IPS-18a (cell line): ENCODE measurements at regions not wholly inside any gene's neighbourhood (a gene's known extent, or its start where the extent isn't known, plus 50 kb on each side); places are given as distances from the start of the nearest gene placed in this dataset.

Experiments
- H3K27ac ChIP-seq: one replicate; pipeline ENCODE4 v1.5.1; 2013; ENCODE audit warnings: low read length
- H3K27me3 ChIP-seq: one replicate; pipeline ENCODE4 v1.6.1; 2013; ENCODE audit warnings: mild to moderate bottlenecking, low read length; ENCODE audit not compliant: control insufficient read depth, insufficient read depth
- H3K36me3 ChIP-seq: one replicate; pipeline ENCODE4 v1.6.1; 2013; ENCODE audit warnings: low read depth, low read length; ENCODE audit not compliant: control insufficient read depth
- H3K4me1 ChIP-seq: one replicate; pipeline ENCODE4 v1.6.1; 2013; ENCODE audit warnings: low read depth, low read length; ENCODE audit not compliant: control insufficient read depth
- H3K4me3 ChIP-seq: one replicate; pipeline ENCODE4 v1.5.1; 2013; ENCODE audit warnings: low read length
- H3K9ac ChIP-seq: one replicate; pipeline ENCODE4 v1.6.1; 2013; ENCODE audit warnings: mild to moderate bottlenecking, low read length, moderate library complexity
- H3K9me3 ChIP-seq: one replicate; pipeline ENCODE4 v1.6.1; 2013; ENCODE audit warnings: low read depth, low read length; ENCODE audit not compliant: control insufficient read depth

DNA sequence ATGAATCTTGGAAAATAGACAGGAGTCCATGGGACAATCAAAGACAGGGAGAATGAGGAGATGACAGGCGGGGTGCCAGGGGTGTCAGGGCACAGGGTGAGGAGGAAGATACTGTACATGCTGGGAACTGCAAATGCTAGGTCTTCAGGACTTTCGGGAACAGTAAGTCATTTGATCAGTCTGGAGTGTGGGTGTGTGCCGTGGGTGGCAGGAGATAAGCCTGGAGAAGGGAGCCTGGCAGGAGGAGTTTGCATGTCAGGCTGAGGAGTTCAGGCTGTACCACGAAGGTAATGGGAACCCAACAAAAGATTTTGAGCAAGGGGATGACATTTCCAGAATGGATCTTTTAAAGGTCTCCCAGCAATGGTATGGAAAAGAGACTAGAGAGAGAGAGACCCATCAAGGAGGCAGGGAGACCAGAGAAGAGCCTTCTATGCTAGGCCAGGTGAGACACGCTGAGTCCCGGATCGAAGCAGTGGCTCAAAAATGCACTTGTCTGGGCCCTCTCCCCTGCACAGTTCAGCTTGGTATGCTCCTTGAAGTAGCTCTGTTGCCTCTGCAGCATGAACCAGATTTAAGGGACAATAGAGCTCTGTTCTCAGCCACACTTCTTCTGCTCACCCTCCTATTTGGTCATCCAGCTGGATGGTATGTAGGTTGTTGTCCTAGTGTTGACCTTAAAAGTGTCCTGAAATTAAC lies 77.0 kb upstream of the FER start:
- no peak overlapping the region for H3K4me3 ChIP-seq
- no peaks in the 10 kb centered on the region for H3K9me3 ChIP-seq
- H3K27ac ChIP-seq, result no peak overlapping the region
- peaks cover 3% of the 10 kb centered on the region for H3K27me3 ChIP-seq
- no peak overlapping the region for H3K9ac ChIP-seq
- H3K4me1 ChIP-seq, result peaks cover 6% of the 10 kb centered on the region
- H3K36me3 ChIP-seq, result no peaks in the 10 kb centered on the region

DNA sequence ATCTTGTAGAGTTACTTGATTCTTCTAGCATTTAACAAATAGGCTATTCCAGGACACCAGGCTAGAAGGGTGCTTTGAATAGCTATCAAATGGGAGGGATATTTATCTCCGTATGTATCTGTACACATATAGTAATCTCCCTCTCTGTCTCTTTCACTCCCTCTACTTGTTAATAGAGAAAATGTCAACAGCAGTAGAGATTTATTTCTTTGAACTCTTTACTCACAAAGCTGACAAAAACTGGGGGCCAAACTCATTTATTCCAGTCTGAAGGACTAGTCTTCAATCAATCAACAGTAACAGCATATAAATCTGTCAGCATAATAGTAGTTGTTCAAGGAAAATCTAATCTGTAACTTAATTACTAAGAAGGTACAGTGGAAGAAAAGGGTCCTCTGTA lies 78.2 kb upstream of the FER start:
- H3K27me3 ChIP-seq, result peaks cover 3% of the 10 kb centered on the region
- H3K36me3 ChIP-seq, result no peaks in the 10 kb centered on the region
- no peak overlapping the region for H3K27ac ChIP-seq
- H3K9me3 ChIP-seq, result no peaks in the 10 kb centered on the region
- peaks cover 6% of the 10 kb centered on the region for H3K4me1 ChIP-seq
- no peak overlapping the region for H3K9ac ChIP-seq
- no peak overlapping the region for H3K4me3 ChIP-seq

DNA sequence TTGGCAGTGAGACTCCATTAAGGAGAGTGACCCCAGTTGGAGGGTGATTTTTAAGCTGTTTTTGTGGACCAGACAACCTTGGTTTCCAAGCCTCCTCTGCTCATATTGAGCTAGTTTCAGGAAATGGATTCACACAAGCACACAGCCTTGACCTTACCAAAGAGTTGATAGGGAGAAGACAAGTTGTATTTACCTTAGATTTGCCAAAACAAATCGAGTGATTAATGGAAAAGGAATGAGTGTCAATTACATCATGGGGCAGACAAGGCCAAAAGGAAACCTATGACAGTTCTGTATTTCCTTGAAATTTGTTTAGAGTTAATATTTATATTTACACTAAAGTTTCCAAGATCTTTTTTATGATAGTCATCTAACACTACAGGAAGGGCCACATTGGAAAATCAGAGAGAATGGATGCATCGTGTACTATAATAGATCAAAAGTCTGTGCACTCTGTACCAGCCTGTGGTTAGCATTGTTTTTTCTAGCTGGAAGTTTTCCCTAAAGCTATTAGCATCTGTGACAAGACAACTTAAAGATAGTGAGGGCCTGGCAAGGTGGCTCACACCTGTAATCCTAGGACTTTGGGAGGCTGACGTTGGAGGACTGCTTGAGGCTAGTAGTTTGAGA lies 86.0 kb upstream of the FER start:
- H3K36me3 ChIP-seq, result no peaks in the 10 kb centered on the region
- H3K27ac ChIP-seq, result no peak overlapping the region
- H3K9me3 ChIP-seq, result no peaks in the 10 kb centered on the region
- H3K9ac ChIP-seq, result no peak overlapping the region
- H3K4me1 ChIP-seq, result no peaks in the 10 kb centered on the region
- no peak overlapping the region for H3K4me3 ChIP-seq
- H3K27me3 ChIP-seq, result no peaks in the 10 kb centered on the region

DNA sequence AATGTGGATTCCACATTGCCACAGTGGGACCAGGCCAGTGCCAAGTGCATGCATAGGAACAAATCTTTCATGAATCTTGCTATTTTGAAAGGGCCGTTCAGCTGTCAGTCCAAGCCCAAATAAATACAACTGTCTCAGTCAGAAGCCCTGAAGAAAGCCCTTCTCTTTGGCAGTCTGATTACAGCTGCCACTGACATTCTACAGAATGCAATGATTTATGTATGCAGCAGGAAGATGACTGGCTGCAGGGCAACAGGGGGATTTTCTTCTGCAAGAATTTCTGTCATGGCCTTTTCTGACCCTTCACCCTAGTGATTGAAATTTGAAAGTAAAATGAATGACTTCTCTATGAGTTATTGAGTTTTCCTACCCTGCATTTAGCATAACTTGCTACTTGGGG lies 86.7 kb upstream of the FER start:
- no peaks in the 10 kb centered on the region for H3K36me3 ChIP-seq
- no peak overlapping the region for H3K4me3 ChIP-seq

DNA sequence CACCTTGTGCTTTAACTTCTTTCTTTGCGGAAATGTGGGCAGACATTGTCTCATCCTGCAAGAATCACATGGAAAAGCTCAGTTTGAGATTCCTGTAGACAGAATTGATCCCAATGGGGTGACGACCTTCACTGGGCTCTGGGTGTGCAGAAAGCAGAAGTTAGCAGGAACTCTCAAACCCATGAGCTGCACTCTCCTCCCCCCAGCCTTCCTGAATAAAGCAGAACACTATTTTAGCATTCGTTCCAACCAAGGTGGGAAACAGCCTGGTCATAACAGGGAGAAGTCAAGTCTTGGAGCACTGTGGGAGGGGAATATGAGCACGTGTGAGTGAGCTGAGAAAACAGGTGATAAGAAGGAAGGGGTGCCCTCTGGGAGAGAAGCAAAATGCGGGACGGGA lies 87.4 kb upstream of the FER start:
- no peaks in the 10 kb centered on the region for H3K36me3 ChIP-seq

More for the DNA sequence above, 86.7 kb upstream of the FER start:
- Histone ChIP-seq H3K27ac (no peak overlapping the region), H3K9me3 (no peaks in the 10 kb centered on the region), H3K27me3 (no peaks in the 10 kb centered on the region), H3K9ac (no peak overlapping the region), H3K4me1 (no peaks in the 10 kb centered on the region)

DNA sequence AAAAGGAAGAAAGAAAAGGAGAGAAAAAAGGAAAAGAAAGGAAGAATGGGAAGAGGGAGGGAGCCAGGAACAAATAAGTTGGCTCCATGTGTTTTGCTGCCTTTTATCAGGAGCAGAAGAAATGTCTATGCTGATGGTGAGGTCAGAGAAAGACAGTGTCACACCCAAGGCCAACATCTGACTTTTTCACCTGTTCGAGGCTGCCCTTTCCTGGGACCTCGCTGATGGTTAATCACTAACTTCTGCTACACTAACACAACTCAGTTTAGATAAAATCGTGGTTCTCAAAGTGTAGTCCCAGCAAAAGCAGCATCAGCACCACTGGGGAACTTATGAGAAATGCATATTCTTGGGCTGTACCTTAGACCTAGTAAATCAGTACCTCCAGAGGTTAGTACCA lies 88.2 kb upstream of the FER start:
- Histone ChIP-seq H3K9me3 (no peaks in the 10 kb centered on the region), H3K4me3 (no peak overlapping the region), H3K4me1 (no peaks in the 10 kb centered on the region), H3K36me3 (no peaks in the 10 kb centered on the region), H3K27me3 (no peaks in the 10 kb centered on the region), H3K27ac (no peak overlapping the region), H3K9ac (no peak overlapping the region)

More for the DNA sequence above, 87.4 kb upstream of the FER start:
- no peak overlapping the region for H3K27ac ChIP-seq
- H3K27me3 ChIP-seq, result no peaks in the 10 kb centered on the region
- H3K9ac ChIP-seq, result no peak overlapping the region
- H3K4me1 ChIP-seq, result no peaks in the 10 kb centered on the region
- no peak overlapping the region for H3K4me3 ChIP-seq
- H3K9me3 ChIP-seq, result no peaks in the 10 kb centered on the region

DNA sequence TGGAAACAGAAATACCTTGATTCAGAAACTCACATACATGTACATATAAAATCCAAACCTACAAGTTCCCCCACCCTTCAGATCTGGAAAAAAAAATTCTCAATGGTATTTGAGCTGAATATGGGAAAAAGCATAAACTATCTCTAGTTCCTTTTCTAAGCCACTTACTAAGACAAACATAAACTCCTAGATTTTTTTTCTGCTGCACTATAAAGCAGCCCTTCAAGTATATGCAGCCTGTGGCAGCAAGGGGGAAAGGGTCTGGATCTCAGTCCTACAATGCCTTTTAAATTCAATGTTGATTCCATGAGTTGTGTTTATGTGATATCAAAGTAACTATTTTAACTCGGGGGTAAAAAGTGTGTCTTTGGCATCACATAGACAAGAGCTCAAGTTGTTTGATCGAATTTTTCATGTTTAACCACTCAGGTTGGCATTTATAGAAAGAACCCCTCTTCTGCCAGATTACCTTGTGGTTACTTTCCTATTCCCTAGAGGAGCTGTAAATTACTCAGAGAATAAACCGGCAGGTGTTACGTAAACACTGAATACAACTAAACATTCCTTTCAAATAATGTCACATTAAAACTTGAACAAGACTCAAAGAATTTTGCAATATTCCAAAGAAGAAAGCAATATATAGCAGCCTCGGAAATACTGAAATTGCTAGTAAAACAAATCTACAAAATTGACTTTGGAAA lies 91.8 kb upstream of the FER start:
- no peak overlapping the region for H3K4me3 ChIP-seq
- H3K9ac ChIP-seq, result no peak overlapping the region
- H3K27ac ChIP-seq, result no peak overlapping the region
- no peaks in the 10 kb centered on the region for H3K27me3 ChIP-seq
- no peaks in the 10 kb centered on the region for H3K4me1 ChIP-seq
- H3K36me3 ChIP-seq, result no peaks in the 10 kb centered on the region
- H3K9me3 ChIP-seq, result no peaks in the 10 kb centered on the region

DNA sequence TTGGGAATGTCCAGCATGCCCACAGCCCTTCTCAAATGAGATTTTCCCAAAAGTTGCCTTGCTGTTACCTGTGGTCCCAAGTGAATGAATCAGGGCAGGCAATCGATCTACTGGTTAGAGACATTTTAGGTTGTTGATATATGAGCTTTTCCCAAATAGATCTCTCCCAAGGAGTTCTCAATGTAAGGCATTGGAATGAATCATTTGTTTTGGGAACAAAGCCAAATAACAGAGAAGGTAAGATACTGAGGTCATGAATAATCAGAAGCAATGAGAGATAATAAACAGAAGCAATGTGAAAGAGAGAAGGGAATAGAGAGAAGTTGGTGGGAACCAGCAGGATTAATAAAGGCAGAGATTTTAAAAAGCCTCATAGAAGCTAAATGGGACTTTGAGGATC lies 93.6 kb upstream of the FER start:
- Histone ChIP-seq H3K27ac (no peak overlapping the region), H3K27me3 (no peaks in the 10 kb centered on the region), H3K36me3 (no peaks in the 10 kb centered on the region), H3K4me1 (no peaks in the 10 kb centered on the region), H3K9ac (no peak overlapping the region), H3K4me3 (no peak overlapping the region), H3K9me3 (no peaks in the 10 kb centered on the region)

DNA sequence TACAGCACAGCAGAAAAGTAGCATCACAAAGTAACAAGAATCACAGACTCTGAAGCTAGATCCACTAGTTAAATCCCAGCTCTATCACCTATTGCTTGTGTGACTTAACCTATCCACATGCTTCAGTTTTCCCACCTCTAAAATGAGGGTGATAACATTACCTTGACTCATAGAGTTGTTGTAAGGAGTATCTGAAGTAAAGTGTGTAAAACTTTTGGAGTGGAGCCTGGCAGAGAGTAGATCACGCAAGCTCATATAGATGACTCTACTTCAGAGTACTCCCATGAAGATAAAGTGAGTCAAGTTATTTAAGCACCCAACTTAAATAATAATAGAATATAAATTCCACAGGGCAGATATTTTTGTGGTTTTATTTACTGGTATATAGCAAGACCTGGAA lies 94.5 kb upstream of the FER start:
- H3K4me3 ChIP-seq, result no peak overlapping the region
- H3K27ac ChIP-seq, result no peak overlapping the region
- H3K9ac ChIP-seq, result no peak overlapping the region
- no peaks in the 10 kb centered on the region for H3K9me3 ChIP-seq
- no peaks in the 10 kb centered on the region for H3K27me3 ChIP-seq
- no peaks in the 10 kb centered on the region for H3K4me1 ChIP-seq
- no peaks in the 10 kb centered on the region for H3K36me3 ChIP-seq

DNA sequence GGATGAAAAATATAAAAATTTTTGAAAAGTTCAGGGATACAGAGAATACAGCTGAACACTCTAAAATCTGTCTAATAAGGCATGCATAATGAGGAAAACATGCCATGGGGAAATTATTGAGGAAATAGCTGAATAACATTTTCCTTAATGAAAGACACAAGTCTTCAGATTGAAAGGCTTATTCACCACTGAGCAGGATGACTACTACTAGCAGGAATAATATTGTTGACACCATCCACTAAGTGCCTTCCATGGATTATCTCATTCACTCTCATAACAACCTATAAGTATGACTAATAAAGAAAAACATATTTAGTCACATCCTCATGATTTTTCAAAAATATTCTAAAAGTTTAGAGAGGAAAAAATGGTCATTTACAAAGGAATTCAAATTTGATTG lies 96.7 kb upstream of the FER start:
- Histone ChIP-seq H3K9ac (no peak overlapping the region), H3K27ac (no peak overlapping the region), H3K4me3 (no peak overlapping the region), H3K27me3 (no peaks in the 10 kb centered on the region), H3K9me3 (no peaks in the 10 kb centered on the region), H3K4me1 (no peaks in the 10 kb centered on the region), H3K36me3 (no peaks in the 10 kb centered on the region)

DNA sequence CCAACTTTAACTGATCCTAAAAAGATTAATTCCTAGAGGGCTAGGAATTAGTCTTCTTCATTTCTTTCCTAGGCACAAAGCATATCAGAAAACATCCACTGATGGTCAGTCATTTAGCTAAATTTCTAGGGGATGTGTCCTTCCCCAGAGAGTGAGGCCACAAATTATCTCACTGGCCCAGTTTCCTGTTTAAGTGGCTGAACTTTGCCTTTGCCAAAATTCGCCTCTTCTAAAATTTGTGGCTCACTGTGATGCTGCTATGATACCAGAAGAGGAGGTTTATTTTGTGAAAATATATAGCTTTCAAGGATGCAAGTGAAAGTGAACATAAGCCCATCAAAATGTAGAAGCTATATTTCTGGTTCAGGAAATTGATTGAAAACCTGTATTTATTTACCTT lies 98.1 kb upstream of the FER start:
- Histone ChIP-seq H3K4me1 (no peaks in the 10 kb centered on the region), H3K27ac (no peak overlapping the region), H3K4me3 (no peak overlapping the region), H3K27me3 (no peaks in the 10 kb centered on the region), H3K9me3 (no peaks in the 10 kb centered on the region), H3K9ac (no peak overlapping the region), H3K36me3 (no peaks in the 10 kb centered on the region)

DNA sequence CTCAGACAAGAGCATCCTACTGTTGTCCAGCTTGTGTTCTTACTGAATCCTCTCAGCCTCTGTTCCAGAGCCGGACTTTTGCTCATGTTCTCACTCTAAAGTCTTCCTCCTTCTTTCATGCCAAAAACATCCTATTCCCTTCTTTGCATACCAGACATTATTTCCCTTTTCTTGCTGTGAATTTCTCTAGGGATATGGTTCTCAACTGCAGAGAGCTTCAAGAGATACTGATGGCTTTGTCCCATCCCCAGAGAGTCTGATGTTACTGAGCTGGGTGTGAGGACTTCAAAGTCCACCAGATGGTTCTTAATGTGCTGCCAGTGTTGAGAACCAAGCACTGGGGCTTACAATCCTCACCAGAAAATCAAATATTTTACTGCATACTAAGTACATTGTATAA lies 98.6 kb upstream of the FER start:
- H3K9me3 ChIP-seq, result no peaks in the 10 kb centered on the region
- H3K4me1 ChIP-seq, result no peaks in the 10 kb centered on the region
- no peaks in the 10 kb centered on the region for H3K27me3 ChIP-seq
- H3K9ac ChIP-seq, result no peak overlapping the region
- H3K4me3 ChIP-seq, result no peak overlapping the region
- H3K27ac ChIP-seq, result no peak overlapping the region
- H3K36me3 ChIP-seq, result no peaks in the 10 kb centered on the region
